HCT116 (cell line): ENCODE measurements at regions not wholly inside any gene's neighbourhood (a gene's known extent, or its start where the extent isn't known, plus 50 kb on each side); places are given as distances from the start of the nearest gene placed in this dataset.

Experiments used
- ATAC-seq: fragments of 200-7000 bp; cut with Tn5 transposase; 2 replicates; pipeline ENCODE4 v1.9.1; 2020; ENCODE audit warnings: mild to moderate bottlenecking, moderate library complexity
- BruUV-seq: library from RNA; stranded (reverse); fragments of 400-500 nt; replicated peaks from 2 replicates; lab custom pipeline; 2021; lab: Mats Ljungman, UMichigan
- CTCF ChIA-PET: fragments of 300-600 bp; sonication (Branson Sonifier 250); formaldehyde crosslinking; loops from one replicate; lab custom pipeline; 2021; ENCODE audit warnings: antibody characterized with exemption; lab: Charles Lee
- POLR2A ChIA-PET: fragments of 300-600, 350-600 bp; sonication (Branson Sonifier 250); formaldehyde crosslinking; loops from one replicate; lab custom pipeline; 2021; ENCODE audit warnings: antibody characterized with exemption; lab: Charles Lee
- RAD21 ChIA-PET, 2 experiments: fragments of 300-600 bp; sonication (Branson Sonifier 250); formaldehyde crosslinking; loops; one replicate each; lab custom pipeline; 2023; ENCODE audit warnings: low total read pairs in 2 of 2; ENCODE audit not compliant: uncharacterized antibody in 2 of 2, unreplicated experiment in 2 of 2, low non-redundant PET in 1 of 2; lab: Charles Lee
- DNase-seq: peaks from one replicate; pipeline ENCODE4 v3.0.0-alpha.2; 2010; ENCODE audit warnings: low read depth, low spot score
- H2AFZ ChIP-seq: fragments of 200-600 bp; shearing (Covaris generic), sonication (generic); 2 replicates; pipeline ENCODE4 v1.6.1; 2017; ENCODE audit warnings: low read depth, mixed run types, mixed read lengths, antibody characterized with exemption, low read length; ENCODE audit not compliant: poor library complexity, severe bottlenecking
- H3K27ac ChIP-seq: 2 replicates; pipeline ENCODE4 v1.5.1; 2012; ENCODE audit warnings: low read depth, low read length
- H3K27me3 ChIP-seq: fragments of 200-600 bp; sonication (generic); 2 replicates; pipeline ENCODE4 v1.6.1; 2016; ENCODE audit warnings: mixed run types, low read length, mixed read lengths; ENCODE audit not compliant: insufficient read depth
- H3K36me3 ChIP-seq, 2 experiments: fragments of 200-500 bp in 1 of 2; fragments of 200-600 bp in 1 of 2; sonication (Bioruptor generic) in 1 of 2; sonication (generic) in 1 of 2; 2 replicates each; pipeline versions ENCODE4 v1.5.1 to v1.6.1; 2014 to 2016; ENCODE audit warnings: low read length in 2 of 2, inconsistent platforms in 1 of 2, mixed read lengths in 1 of 2, mixed run types in 1 of 2; ENCODE audit not compliant: insufficient read depth in 2 of 2, control insufficient read depth in 1 of 2
- H3K4me1 ChIP-seq, 2 experiments: fragments of 200-600 bp in 1 of 2; sonication (generic) in 1 of 2; 2 replicates each; pipeline versions ENCODE4 v1.5.1 to v1.6.1; 2012 to 2017; ENCODE audit warnings: low read length in 2 of 2, inconsistent platforms in 1 of 2, mild to moderate bottlenecking in 1 of 2, mixed read lengths in 1 of 2, mixed run types in 1 of 2, moderate library complexity in 1 of 2; ENCODE audit not compliant: insufficient read depth in 2 of 2, control insufficient read depth in 1 of 2
- H3K4me2 ChIP-seq: fragments of 200-600 bp; sonication (generic); 2 replicates; pipeline ENCODE4 v1.6.1; 2017; ENCODE audit warnings: mixed run types, low read length, mixed read lengths
- H3K4me3 ChIP-seq, 2 experiments: fragments of 200-600 bp in 1 of 2; sonication (generic) in 1 of 2; replicated peaks in 1 of 2; 2 replicates each; pipeline ENCODE4 v1.5.1; 2011 to 2016; ENCODE audit warnings: low read length in 2 of 2, control low read depth in 1 of 2, low read depth in 1 of 2, mild to moderate bottlenecking in 1 of 2, mixed read lengths in 1 of 2, mixed run types in 1 of 2
- H3K79me2 ChIP-seq: fragments of 200-600 bp; sonication (generic); 2 replicates; pipeline ENCODE4 v1.6.1; 2017; ENCODE audit warnings: mild to moderate bottlenecking, mixed run types, low read length, moderate library complexity, mixed read lengths; ENCODE audit not compliant: insufficient read depth
- H3K9ac ChIP-seq: fragments of 200-600 bp; sonication (generic); 2 replicates; pipeline ENCODE4 v1.6.1; 2016; ENCODE audit warnings: low read length, mixed read lengths
- H3K9me2 ChIP-seq: fragments of 200-600 bp; sonication (generic), shearing (Covaris generic); 2 replicates; pipeline ENCODE4 v1.6.1; 2017; ENCODE audit warnings: mixed run types, mild to moderate bottlenecking, moderate library complexity; ENCODE audit not compliant: insufficient read depth
- H3K9me3 ChIP-seq, 2 experiments: fragments of 200-500 bp in 1 of 2; fragments of 200-600 bp in 1 of 2; sonication (Bioruptor generic) in 1 of 2; sonication (generic) in 1 of 2; 2 replicates each; pipeline ENCODE4 v1.6.1; 2014 to 2017; ENCODE audit warnings: low read length in 2 of 2, mixed read lengths in 2 of 2, inconsistent platforms in 1 of 2, low read depth in 1 of 2, mild to moderate bottlenecking in 1 of 2, mixed run types in 1 of 2, moderate library complexity in 1 of 2; ENCODE audit not compliant: control insufficient read depth in 1 of 2, insufficient read depth in 1 of 2
- H4K20me1 ChIP-seq: fragments of 200-600 bp; sonication (generic), shearing (Covaris generic); 2 replicates; pipeline ENCODE4 v1.6.1; 2017; ENCODE audit warnings: mixed run types, mild to moderate bottlenecking, moderate library complexity; ENCODE audit not compliant: insufficient read depth
- CBX3 ChIP-seq: IDR thresholded peaks from 2 replicates; pipeline ENCODE4 v1.6.1; 2012; ENCODE audit warnings: low read depth
- CEBPB ChIP-seq: IDR thresholded peaks from 2 replicates; pipeline ENCODE4 v1.6.1; 2012; ENCODE audit warnings: low read depth
- EGR1 ChIP-seq: IDR thresholded peaks from 2 replicates; pipeline ENCODE4 v1.6.1; 2012; ENCODE audit warnings: low read depth
- EZH2 ChIP-seq: fragments of 200-600 bp; sonication (generic); IDR thresholded peaks from 2 replicates; pipeline ENCODE4 v1.6.1; 2017; ENCODE audit warnings: antibody characterized with exemption, mixed run types
- EZH2phosphoT487 ChIP-seq: fragments of 200-600 bp; IDR thresholded peaks from 2 replicates; pipeline ENCODE4 v1.6.1; 2018; ENCODE audit warnings: antibody characterized with exemption, borderline replicate concordance
- FOSL1 ChIP-seq: IDR thresholded peaks from 2 replicates; pipeline ENCODE4 v1.6.1; 2012; ENCODE audit warnings: low read depth
- POLR2A ChIP-seq: IDR thresholded peaks from 2 replicates; pipeline ENCODE4 v1.7.0; 2011; ENCODE audit warnings: borderline replicate concordance; ENCODE audit not compliant: insufficient read depth, insufficient read length; ENCODE audit errors: extremely low read depth
- POLR2AphosphoS5 ChIP-seq: IDR thresholded peaks from 2 replicates; pipeline ENCODE4 v1.6.1; 2011; ENCODE audit warnings: mild to moderate bottlenecking, low read depth, low read length, moderate library complexity
- SIN3A ChIP-seq: IDR thresholded peaks from 2 replicates; pipeline ENCODE4 v1.6.1; 2012; ENCODE audit warnings: low read depth
- SP1 ChIP-seq: IDR thresholded peaks from 2 replicates; pipeline ENCODE4 v1.6.1; 2012; ENCODE audit warnings: low read depth
- TCF7L2 ChIP-seq: IDR thresholded peaks from 2 replicates; pipeline ENCODE4 v1.7.0; 2011; ENCODE audit warnings: borderline replicate concordance, inconsistent platforms; ENCODE audit not compliant: insufficient read depth, insufficient read length; ENCODE audit errors: extremely low read depth
- YY1 ChIP-seq: IDR thresholded peaks from 2 replicates; pipeline ENCODE4 v1.6.1; 2011; ENCODE audit warnings: low read length, low read depth, moderate library complexity, mild to moderate bottlenecking; ENCODE audit not compliant: insufficient replicate concordance; ENCODE audit errors: extremely low read depth
- ZFX ChIP-seq: fragments of 450-650 bp; IDR thresholded peaks from 2 replicates; pipeline ENCODE4 v1.6.1; 2017
- intact Hi-C: fragments of 100-400 bp; cut with micrococcal nuclease; formaldehyde crosslinking; loops from 2 replicates; pipeline ENCODE4 v1.10.0; 2022
- TF ChIP-seq, protein P1 (sequence below): IDR thresholded peaks from 2 replicates; pipeline ENCODE4 v1.6.1; 2012; ENCODE audit warnings: low read depth
- TF ChIP-seq, protein P2 (sequence below): IDR thresholded peaks from 2 replicates; pipeline ENCODE4 v1.6.1; 2012
- TF ChIP-seq, protein P3 (sequence below), 3 experiments: fragments of 200-600 bp in 1 of 3; sonication (generic) in 1 of 3; IDR thresholded peaks in 2 of 3; conservative IDR thresholded peaks in 1 of 3; 2 replicates each; pipeline ENCODE4 v1.5.1; 2012 to 2017; ENCODE audit warnings: low read depth in 2 of 3, low read length in 2 of 3, antibody characterized with exemption in 1 of 3, borderline replicate concordance in 1 of 3, control low read depth in 1 of 3, mild to moderate bottlenecking in 1 of 3, mixed read lengths in 1 of 3, mixed run types in 1 of 3, moderate library complexity in 1 of 3; ENCODE audit not compliant: insufficient read depth in 1 of 3

DNA sequence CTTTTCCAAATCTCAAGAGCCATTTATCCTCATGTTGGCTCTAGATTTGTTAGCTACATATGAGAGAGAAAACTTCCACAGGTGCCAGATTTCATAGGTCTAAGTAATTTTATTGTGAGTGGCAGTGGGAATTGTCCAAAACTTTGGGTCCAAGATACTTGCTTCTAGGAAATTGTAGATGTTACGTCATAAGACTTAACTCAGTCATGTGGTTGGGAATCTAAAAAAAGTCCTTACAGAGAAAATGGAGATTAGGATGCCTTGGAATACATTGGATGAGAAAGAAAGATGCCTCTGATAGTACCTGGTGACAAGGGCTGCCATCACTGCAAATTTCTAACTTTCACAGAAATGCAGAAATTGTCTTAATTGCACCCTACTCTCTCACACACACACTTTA lies 506.5 kb downstream of the C4orf33 start (continued):
- TF ChIP-seq, protein P1, sequence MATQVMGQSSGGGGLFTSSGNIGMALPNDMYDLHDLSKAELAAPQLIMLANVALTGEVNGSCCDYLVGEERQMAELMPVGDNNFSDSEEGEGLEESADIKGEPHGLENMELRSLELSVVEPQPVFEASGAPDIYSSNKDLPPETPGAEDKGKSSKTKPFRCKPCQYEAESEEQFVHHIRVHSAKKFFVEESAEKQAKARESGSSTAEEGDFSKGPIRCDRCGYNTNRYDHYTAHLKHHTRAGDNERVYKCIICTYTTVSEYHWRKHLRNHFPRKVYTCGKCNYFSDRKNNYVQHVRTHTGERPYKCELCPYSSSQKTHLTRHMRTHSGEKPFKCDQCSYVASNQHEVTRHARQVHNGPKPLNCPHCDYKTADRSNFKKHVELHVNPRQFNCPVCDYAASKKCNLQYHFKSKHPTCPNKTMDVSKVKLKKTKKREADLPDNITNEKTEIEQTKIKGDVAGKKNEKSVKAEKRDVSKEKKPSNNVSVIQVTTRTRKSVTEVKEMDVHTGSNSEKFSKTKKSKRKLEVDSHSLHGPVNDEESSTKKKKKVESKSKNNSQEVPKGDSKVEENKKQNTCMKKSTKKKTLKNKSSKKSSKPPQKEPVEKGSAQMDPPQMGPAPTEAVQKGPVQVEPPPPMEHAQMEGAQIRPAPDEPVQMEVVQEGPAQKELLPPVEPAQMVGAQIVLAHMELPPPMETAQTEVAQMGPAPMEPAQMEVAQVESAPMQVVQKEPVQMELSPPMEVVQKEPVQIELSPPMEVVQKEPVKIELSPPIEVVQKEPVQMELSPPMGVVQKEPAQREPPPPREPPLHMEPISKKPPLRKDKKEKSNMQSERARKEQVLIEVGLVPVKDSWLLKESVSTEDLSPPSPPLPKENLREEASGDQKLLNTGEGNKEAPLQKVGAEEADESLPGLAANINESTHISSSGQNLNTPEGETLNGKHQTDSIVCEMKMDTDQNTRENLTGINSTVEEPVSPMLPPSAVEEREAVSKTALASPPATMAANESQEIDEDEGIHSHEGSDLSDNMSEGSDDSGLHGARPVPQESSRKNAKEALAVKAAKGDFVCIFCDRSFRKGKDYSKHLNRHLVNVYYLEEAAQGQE = no peak
- no peak for TF ChIP-seq CBX3
- TF ChIP-seq SP1 = no peak
- TF ChIP-seq CEBPB = no peak

DNA sequence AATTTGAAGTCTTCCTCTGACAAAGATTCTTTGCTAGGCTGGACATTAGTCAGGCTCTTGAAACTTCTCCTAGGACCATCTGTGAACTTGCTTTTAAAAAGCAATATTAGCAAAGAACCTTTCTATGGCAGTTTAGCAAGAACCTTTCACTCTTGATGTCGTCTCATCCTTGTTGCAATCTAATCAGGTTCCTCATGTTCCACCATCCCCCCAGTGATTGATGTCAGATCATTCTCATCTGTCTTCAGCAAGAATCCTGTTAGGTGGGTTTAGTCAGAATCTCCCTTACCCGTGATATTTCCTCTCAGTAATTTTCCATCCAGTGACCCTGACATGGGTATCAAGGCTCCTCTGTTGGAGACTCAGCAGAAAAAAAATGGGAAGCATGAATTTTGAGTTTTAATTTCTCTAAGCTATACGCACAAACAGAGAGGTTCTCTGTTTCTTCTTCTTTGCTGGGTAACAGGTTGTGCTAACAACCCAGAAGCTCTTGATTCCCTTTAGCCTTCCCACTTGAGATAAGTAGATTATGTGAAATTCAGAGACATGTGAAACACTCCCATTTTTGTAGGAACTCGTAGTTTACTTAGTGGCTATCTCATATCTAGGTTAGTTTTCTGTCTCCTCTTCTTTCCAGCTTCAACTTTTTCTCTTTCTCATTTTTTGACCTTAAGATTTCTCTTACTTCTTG lies 507.4 kb downstream of the C4orf33 start:
- DNase-seq = no peak
- no peaks in the 10 kb centered on the region for H3K36me3 ChIP-seq
- no peak for ATAC-seq
- H3K4me3 ChIP-seq = no peak overlapping the region
- no peak for TF ChIP-seq EZH2phosphoT487
- no peak for TF ChIP-seq EGR1
- TF ChIP-seq ZFX = no peak
- TF ChIP-seq TCF7L2 = no peak
- TF ChIP-seq SIN3A = no peak
- no peak for TF ChIP-seq YY1
- no peak for TF ChIP-seq FOSL1
- no peak for TF ChIP-seq POLR2A
- TF ChIP-seq EZH2 = no peak
- no peak for TF ChIP-seq POLR2AphosphoS5
- TF ChIP-seq, protein P2, sequence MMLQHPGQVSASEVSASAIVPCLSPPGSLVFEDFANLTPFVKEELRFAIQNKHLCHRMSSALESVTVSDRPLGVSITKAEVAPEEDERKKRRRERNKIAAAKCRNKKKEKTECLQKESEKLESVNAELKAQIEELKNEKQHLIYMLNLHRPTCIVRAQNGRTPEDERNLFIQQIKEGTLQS = no peak
- TF ChIP-seq, protein P3, sequence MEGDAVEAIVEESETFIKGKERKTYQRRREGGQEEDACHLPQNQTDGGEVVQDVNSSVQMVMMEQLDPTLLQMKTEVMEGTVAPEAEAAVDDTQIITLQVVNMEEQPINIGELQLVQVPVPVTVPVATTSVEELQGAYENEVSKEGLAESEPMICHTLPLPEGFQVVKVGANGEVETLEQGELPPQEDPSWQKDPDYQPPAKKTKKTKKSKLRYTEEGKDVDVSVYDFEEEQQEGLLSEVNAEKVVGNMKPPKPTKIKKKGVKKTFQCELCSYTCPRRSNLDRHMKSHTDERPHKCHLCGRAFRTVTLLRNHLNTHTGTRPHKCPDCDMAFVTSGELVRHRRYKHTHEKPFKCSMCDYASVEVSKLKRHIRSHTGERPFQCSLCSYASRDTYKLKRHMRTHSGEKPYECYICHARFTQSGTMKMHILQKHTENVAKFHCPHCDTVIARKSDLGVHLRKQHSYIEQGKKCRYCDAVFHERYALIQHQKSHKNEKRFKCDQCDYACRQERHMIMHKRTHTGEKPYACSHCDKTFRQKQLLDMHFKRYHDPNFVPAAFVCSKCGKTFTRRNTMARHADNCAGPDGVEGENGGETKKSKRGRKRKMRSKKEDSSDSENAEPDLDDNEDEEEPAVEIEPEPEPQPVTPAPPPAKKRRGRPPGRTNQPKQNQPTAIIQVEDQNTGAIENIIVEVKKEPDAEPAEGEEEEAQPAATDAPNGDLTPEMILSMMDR (IDR thresholded peaks at IDR 0.05 in 2 of 3, conservative IDR thresholded peaks at IDR 0.05 in 1 of 3; ENCODE audit: borderline replicate concordance in 1 of 3, insufficient read depth in 1 of 3, low read depth in 2 of 3, low read length in 2 of 3) = no peak
- H2AFZ ChIP-seq = no peak overlapping the region
- no peaks in the 10 kb centered on the region for H3K27me3 ChIP-seq
- ChIA-PET CTCF (no interaction called here), RAD21 (no interaction called here), POLR2A (no interaction called here)
- H3K9me2 ChIP-seq = no peaks in the 10 kb centered on the region
- no TSS peak for BruUV-seq
- H3K4me1 ChIP-seq = no peaks in the 10 kb centered on the region
- H3K9me3 ChIP-seq = no peaks in the 10 kb centered on the region
- no peaks in the 10 kb centered on the region for H3K79me2 ChIP-seq
- no peak overlapping the region for H3K27ac ChIP-seq
- H3K9ac ChIP-seq = no peak overlapping the region
- H3K4me2 ChIP-seq = no peak overlapping the region
- intact Hi-C loops = no loop called here
- H4K20me1 ChIP-seq = no peaks in the 10 kb centered on the region
